ENCODE measurements at regions not wholly inside any gene's neighbourhood (a gene's known extent, or its start where the extent isn't known, plus 50 kb on each side); places are given as distances from the start of the nearest gene placed in this dataset.
A peak's percentile ranks its signal among the peaks of the same experiment; 100 is the strongest.
"Not testable (repeated sequence)": the region's sequence is repeated elsewhere in the genome, so short reads cannot be mapped to it uniquely, and the experiment has no call there.

- no peak for DNase-seq (ENCODE audit: low spot score)
These were observed 354.6 kb downstream of the ZNF326 start for GRCh38 chr1:90349510-90349909.

GRCh38 chr1:90348934-90349333 lies 354.0 kb downstream of the ZNF326 start:
- no peak for DNase-seq (ENCODE audit: low spot score)

GRCh38 chr1:90348459-90348858 lies 353.5 kb downstream of the ZNF326 start:
- DNase-seq (ENCODE audit: low spot score): not testable (repeated sequence)

GRCh38 chr1:90347366-90347765 lies 352.5 kb downstream of the ZNF326 start:
- no peak for DNase-seq (ENCODE audit: low spot score)

- DNase-seq (ENCODE audit: low spot score): no peak
These were observed 351.8 kb downstream of the ZNF326 start for GRCh38 chr1:90346757-90347156.

GRCh38 chr1:90346349-90346748 lies 351.4 kb downstream of the ZNF326 start:
- no peak for DNase-seq (ENCODE audit: low spot score)

- DNase-seq (ENCODE audit: low spot score): no peak
These were observed 350.2 kb downstream of the ZNF326 start for GRCh38 chr1:90344963-90345730.

- DNase-seq (ENCODE audit: low spot score): no peak
These were observed 346.6 kb downstream of the ZNF326 start for GRCh38 chr1:90341516-90341915.

- no peak for DNase-seq (ENCODE audit: low spot score)
These were observed 345.7 kb downstream of the ZNF326 start for GRCh38 chr1:90340606-90341005.

- DNase-seq (ENCODE audit: low spot score): no peak
These were observed 344.9 kb downstream of the ZNF326 start for GRCh38 chr1:90339811-90340210.

- no peak for DNase-seq (ENCODE audit: low spot score)
These were observed 341.8 kb downstream of the ZNF326 start for GRCh38 chr1:90336552-90337324.

- DNase-seq (ENCODE audit: low spot score): no peak
These were observed 340.6 kb downstream of the ZNF326 start for GRCh38 chr1:90335558-90335957.

- DNase-seq (ENCODE audit: low spot score): no peak
These were observed 339.2 kb downstream of the ZNF326 start for GRCh38 chr1:90334137-90334536.

GRCh38 chr1:90325168-90325567 lies 330.3 kb downstream of the ZNF326 start:
- DNase-seq (ENCODE audit: low spot score): no peak

GRCh38 chr1:90322186-90322585 lies 327.3 kb downstream of the ZNF326 start:
- no peak for DNase-seq (ENCODE audit: low spot score)

- no peak for DNase-seq (ENCODE audit: low spot score)
These were observed 325.0 kb downstream of the ZNF326 start for GRCh38 chr1:90319918-90320317.

GRCh38 chr1:90318431-90318830 lies 323.5 kb downstream of the ZNF326 start:
- no peak for DNase-seq (ENCODE audit: low spot score)

GRCh38 chr1:90317628-90318027 lies 322.7 kb downstream of the ZNF326 start:
- no peak for DNase-seq (ENCODE audit: low spot score)

- DNase-seq (ENCODE audit: low spot score): no peak
These were observed 319.6 kb downstream of the ZNF326 start for GRCh38 chr1:90314533-90314932.

GRCh38 chr1:90313778-90314177 lies 318.9 kb downstream of the ZNF326 start:
- DNase-seq (ENCODE audit: low spot score): peak; percentile 6

- no peak for DNase-seq (ENCODE audit: low spot score)
These were observed 314.9 kb downstream of the ZNF326 start for GRCh38 chr1:90309806-90310205.

- DNase-seq (ENCODE audit: low spot score): no peak
These were observed 313.5 kb downstream of the ZNF326 start for GRCh38 chr1:90308421-90308820.

- DNase-seq (ENCODE audit: low spot score): no peak
These were observed 310.7 kb downstream of the ZNF326 start for GRCh38 chr1:90305577-90305976.

Measured in putamen (tissue), 1 donor.